Osteoblast (primary cell): ENCODE measurements at regions not wholly inside any gene's neighbourhood (a gene's known extent, or its start where the extent isn't known, plus 50 kb on each side); places are given as distances from the start of the nearest gene placed in this dataset.

ENCODE experiments used
- DNase-seq: peaks from one replicate; pipeline ENCODE4 v3.0.0; 2011; ENCODE audit warnings: low spot score, mixed read lengths; ENCODE audit not compliant: insufficient read length; ENCODE audit errors: missing footprints
- H2AFZ ChIP-seq: 2 replicates; pipeline ENCODE4 v1.6.0; 2011; ENCODE audit warnings: mild to moderate bottlenecking, low read length
- H3K27ac ChIP-seq: 2 replicates; pipeline ENCODE4 v1.5.1; 2011; ENCODE audit warnings: mild to moderate bottlenecking, low read depth, low read length, moderate library complexity
- H3K27me3 ChIP-seq: 2 replicates; pipeline ENCODE4 v1.6.0; 2012; ENCODE audit warnings: mild to moderate bottlenecking, control low read depth, inconsistent platforms, low read length, moderate library complexity; ENCODE audit not compliant: insufficient read depth
- H3K36me3 ChIP-seq: 2 replicates; pipeline ENCODE4 v1.5.1; 2011; ENCODE audit warnings: mild to moderate bottlenecking, low read length, control low read depth, moderate library complexity; ENCODE audit not compliant: insufficient read depth
- H3K4me1 ChIP-seq: 2 replicates; pipeline ENCODE4 v1.5.1; 2011; ENCODE audit warnings: mild to moderate bottlenecking, low read length, control low read depth, moderate library complexity; ENCODE audit not compliant: insufficient read depth
- H3K4me2 ChIP-seq: 2 replicates; pipeline ENCODE4 v1.6.0; 2011; ENCODE audit warnings: mild to moderate bottlenecking, low read length; ENCODE audit not compliant: insufficient read depth
- H3K4me3 ChIP-seq: fragments of 200-600 bp; sonication (generic); 3 replicates; pipeline ENCODE4 v1.5.1; 2012; ENCODE audit warnings: mild to moderate bottlenecking, low read length, inconsistent platforms; ENCODE audit not compliant: insufficient read depth
- H3K79me2 ChIP-seq: 2 replicates; pipeline ENCODE4 v1.6.0; 2012; ENCODE audit warnings: mild to moderate bottlenecking, low read length, control low read depth, inconsistent platforms; ENCODE audit not compliant: insufficient read depth
- H3K9me3 ChIP-seq: 2 replicates; pipeline ENCODE4 v1.5.1; 2011; ENCODE audit warnings: low read depth, low read length, control low read depth
- H4K20me1 ChIP-seq: 2 replicates; pipeline ENCODE4 v1.6.0; 2012; ENCODE audit warnings: mild to moderate bottlenecking, low read length, control low read depth; ENCODE audit not compliant: insufficient read depth
- TF ChIP-seq, protein P1 (sequence below): IDR thresholded peaks from 2 replicates; pipeline ENCODE4 v1.5.1; 2011; ENCODE audit warnings: mild to moderate bottlenecking, low read depth, low read length, moderate library complexity; ENCODE audit errors: extremely low read depth

DNA sequence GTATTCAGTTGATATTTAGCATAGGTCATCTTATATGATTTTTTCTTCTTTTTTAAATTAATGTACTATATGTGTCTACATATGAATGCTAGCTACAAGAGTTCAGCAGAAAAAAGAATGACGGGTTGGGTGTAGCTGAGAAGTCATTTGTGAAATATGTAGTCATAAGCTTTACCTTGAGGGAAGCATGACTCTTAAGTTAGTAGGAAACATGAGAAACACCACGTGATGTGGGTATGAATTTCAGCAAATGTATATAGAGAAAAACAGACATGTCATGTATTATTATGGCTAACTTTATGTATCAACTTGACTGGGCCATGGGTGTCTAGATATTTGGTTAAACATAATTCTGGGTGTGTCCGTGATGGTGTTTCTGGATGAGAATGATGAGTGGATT lies 125.0 kb downstream of the RAP2B start:
- Histone ChIP-seq H4K20me1 (no peaks in the 10 kb centered on the region), H3K36me3 (no peaks in the 10 kb centered on the region), H3K4me2 (no peak overlapping the region), H3K4me3 (no peak overlapping the region), H3K79me2 (no peaks in the 10 kb centered on the region), H3K9me3 (no peaks in the 10 kb centered on the region), H3K27ac (no peak overlapping the region), H3K4me1 (peaks cover 34% of the 10 kb centered on the region), H3K27me3 (no peaks in the 10 kb centered on the region), H2AFZ (no peak overlapping the region)
- DNase-seq, result no peak
- TF ChIP-seq, protein P1, sequence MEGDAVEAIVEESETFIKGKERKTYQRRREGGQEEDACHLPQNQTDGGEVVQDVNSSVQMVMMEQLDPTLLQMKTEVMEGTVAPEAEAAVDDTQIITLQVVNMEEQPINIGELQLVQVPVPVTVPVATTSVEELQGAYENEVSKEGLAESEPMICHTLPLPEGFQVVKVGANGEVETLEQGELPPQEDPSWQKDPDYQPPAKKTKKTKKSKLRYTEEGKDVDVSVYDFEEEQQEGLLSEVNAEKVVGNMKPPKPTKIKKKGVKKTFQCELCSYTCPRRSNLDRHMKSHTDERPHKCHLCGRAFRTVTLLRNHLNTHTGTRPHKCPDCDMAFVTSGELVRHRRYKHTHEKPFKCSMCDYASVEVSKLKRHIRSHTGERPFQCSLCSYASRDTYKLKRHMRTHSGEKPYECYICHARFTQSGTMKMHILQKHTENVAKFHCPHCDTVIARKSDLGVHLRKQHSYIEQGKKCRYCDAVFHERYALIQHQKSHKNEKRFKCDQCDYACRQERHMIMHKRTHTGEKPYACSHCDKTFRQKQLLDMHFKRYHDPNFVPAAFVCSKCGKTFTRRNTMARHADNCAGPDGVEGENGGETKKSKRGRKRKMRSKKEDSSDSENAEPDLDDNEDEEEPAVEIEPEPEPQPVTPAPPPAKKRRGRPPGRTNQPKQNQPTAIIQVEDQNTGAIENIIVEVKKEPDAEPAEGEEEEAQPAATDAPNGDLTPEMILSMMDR, result no peak

DNA sequence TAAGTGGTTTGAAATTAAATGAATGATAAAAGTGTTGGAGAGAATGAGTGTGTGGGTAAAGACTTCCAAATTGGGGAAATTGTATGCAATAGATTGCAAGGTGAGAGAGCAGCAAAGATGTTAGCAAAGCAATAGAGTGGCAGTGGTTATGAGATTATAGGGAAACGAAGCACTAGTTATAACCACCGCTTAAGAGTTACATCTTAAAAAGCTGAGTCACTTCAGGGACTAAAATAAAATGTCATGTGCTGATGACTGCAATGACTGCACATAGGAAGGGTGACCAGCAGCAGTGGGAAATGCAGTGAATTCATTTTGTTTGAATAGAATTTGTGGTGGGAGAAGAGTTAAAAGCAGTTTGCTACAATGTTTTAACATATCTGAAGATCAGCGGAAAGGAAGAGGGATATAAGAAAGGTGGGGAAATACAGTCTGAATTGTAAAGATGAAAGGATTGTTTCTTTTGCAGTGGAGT lies 127.3 kb downstream of the RAP2B start:
- H3K79me2 ChIP-seq, result no peaks in the 10 kb centered on the region
- peaks cover 37% of the 10 kb centered on the region for H3K4me1 ChIP-seq
- no peak overlapping the region for H3K4me3 ChIP-seq
- H2AFZ ChIP-seq, result peak overlapping the region; percentile 37
- H4K20me1 ChIP-seq, result no peaks in the 10 kb centered on the region
- peak; percentile 83 for DNase-seq
- H3K27ac ChIP-seq, result peak overlapping the region; percentile 30
- no peaks in the 10 kb centered on the region for H3K27me3 ChIP-seq
- TF ChIP-seq, protein P1, result no peak
- peak overlapping the region; percentile 26 for H3K4me2 ChIP-seq
- no peaks in the 10 kb centered on the region for H3K9me3 ChIP-seq
- no peaks in the 10 kb centered on the region for H3K36me3 ChIP-seq

DNA sequence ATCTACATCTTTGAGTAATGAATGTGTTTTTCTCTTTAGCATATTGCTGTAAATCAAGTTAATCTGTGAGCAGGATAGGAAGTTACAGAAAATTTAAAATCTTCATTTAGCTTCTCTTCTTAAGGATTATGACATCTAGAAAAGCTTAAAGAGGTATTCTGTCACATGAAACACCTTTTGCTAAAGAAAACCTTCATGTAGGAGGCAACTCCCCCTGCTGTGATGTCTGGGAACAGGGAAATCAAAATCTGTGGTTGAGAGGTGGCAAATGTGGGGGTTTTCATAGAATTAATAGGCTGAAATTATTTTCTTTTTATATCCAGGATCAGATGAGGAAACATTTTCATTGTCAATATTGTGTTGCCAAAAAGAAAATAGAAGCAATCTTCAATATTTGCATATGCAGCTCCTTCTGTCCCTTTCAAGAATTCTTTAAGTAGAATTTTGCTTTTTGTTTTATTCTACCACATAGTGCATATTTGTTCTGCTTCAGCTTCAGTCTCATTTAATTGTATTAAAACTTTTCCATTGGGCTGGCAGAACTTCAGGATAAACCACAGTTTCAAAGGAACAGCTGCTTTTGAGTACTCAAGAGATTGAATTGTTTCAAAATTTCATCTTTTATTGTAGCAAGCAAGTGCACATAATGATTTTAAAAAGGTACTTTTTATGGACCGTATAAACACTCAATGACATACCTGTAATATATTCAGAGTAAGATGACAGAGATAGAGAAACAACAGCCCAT lies 128.4 kb downstream of the RAP2B start:
- no peak overlapping the region for H3K27ac ChIP-seq
- H3K9me3 ChIP-seq, result no peaks in the 10 kb centered on the region
- H3K4me3 ChIP-seq, result no peak overlapping the region
- H4K20me1 ChIP-seq, result no peaks in the 10 kb centered on the region
- no peak overlapping the region for H3K4me2 ChIP-seq
- H3K27me3 ChIP-seq, result no peaks in the 10 kb centered on the region
- TF ChIP-seq, protein P1, result peak; percentile 25
- no peak for DNase-seq
- H3K79me2 ChIP-seq, result no peaks in the 10 kb centered on the region
- H3K4me1 ChIP-seq, result peaks cover 26% of the 10 kb centered on the region
- H2AFZ ChIP-seq, result no peak overlapping the region
- no peaks in the 10 kb centered on the region for H3K36me3 ChIP-seq

DNA sequence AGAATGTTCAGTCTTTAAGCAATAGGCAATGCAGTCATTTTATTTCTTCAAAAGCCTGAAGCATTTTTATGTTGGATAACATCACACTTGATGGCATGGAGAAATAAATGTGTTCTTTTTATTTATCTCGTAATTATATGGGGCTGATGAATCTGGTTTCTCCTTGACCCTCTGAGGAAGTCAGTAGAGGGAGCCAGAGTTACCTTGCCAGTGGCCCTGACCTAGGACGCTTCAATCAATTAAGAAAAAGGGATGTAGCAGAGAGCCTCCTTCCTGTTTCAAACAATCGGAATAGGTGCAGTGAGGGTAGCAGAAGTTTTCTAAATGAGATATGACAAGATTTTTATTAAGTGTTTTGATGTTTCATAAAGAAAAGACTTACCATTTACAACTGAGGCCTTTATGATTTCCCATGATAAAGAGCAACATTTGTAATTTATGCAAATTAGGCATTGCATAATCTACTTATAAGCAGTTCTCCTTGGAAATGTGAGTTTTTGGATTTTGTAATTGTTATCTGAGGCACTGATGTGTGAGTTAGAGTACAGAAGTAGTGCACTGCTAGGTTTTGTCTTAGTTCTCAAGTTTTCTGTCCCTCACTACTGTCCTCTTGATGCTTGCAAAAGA lies 129.1 kb downstream of the RAP2B start:
- Histone ChIP-seq H3K27ac (no peak overlapping the region), H2AFZ (no peak overlapping the region), H3K4me3 (no peak overlapping the region), H3K79me2 (no peaks in the 10 kb centered on the region), H3K27me3 (no peaks in the 10 kb centered on the region), H3K4me2 (no peak overlapping the region), H3K4me1 (peaks cover 19% of the 10 kb centered on the region), H3K9me3 (no peaks in the 10 kb centered on the region), H3K36me3 (no peaks in the 10 kb centered on the region), H4K20me1 (no peaks in the 10 kb centered on the region)
- no peak for DNase-seq
- TF ChIP-seq, protein P1, result peak; percentile 60
